Hepatocyte (in vitro differentiated cells): ENCODE measurements at regions not wholly inside any gene's neighbourhood (a gene's known extent, or its start where the extent isn't known, plus 50 kb on each side); places are given as distances from the start of the nearest gene placed in this dataset.

ENCODE experiments used
- DNase-seq: peaks from one replicate; pipeline ENCODE4 v3.0.0-alpha.2; 2016; ENCODE audit warnings: low spot score
- H2AFZ ChIP-seq: fragments of 200-600 bp; sonication (generic); 2 replicates; pipeline ENCODE4 v1.6.0; 2016; ENCODE audit warnings: antibody characterized with exemption, mild to moderate bottlenecking
- H3K27ac ChIP-seq: fragments of 200-600 bp; sonication (generic); 2 replicates; pipeline ENCODE4 v1.5.1; 2016; ENCODE audit warnings: mild to moderate bottlenecking
- H3K27me3 ChIP-seq: fragments of 200-600 bp; sonication (generic); 2 replicates; pipeline ENCODE4 v1.6.1; 2016
- H3K36me3 ChIP-seq: fragments of 200-600 bp; sonication (generic); replicated peaks from 2 replicates; pipeline ENCODE4 v1.5.1; 2016; ENCODE audit warnings: low read depth; ENCODE audit not compliant: insufficient read depth
- H3K4me1 ChIP-seq: fragments of 200-600 bp; sonication (generic); 2 replicates; pipeline ENCODE4 v1.5.1; 2016; ENCODE audit warnings: mild to moderate bottlenecking, moderate library complexity; ENCODE audit not compliant: insufficient read depth
- H3K4me2 ChIP-seq: fragments of 200-600 bp; sonication (generic); 2 replicates; pipeline ENCODE4 v1.6.0; 2016
- H3K4me3 ChIP-seq: fragments of 200-600 bp; sonication (generic); 2 replicates; pipeline ENCODE4 v1.5.1; 2016; ENCODE audit warnings: mild to moderate bottlenecking
- H3K79me2 ChIP-seq: fragments of 200-600 bp; sonication (generic); 2 replicates; pipeline ENCODE4 v1.6.0; 2017; ENCODE audit warnings: mild to moderate bottlenecking
- H3K9me2 ChIP-seq: fragments of 200-600 bp; sonication (generic); replicated peaks from 2 replicates; pipeline ENCODE4 v1.6.0; 2017; ENCODE audit warnings: mild to moderate bottlenecking; ENCODE audit not compliant: insufficient read depth
- H3K9me3 ChIP-seq: fragments of 200-600 bp; sonication (generic); 2 replicates; pipeline ENCODE4 v1.5.1; 2016; ENCODE audit warnings: low read depth, mild to moderate bottlenecking
- H4K20me1 ChIP-seq: fragments of 200-600 bp; sonication (generic); 2 replicates; pipeline ENCODE4 v1.6.0; 2016; ENCODE audit warnings: mild to moderate bottlenecking; ENCODE audit not compliant: insufficient read depth, poor library complexity, severe bottlenecking
- CTCF ChIP-seq: fragments of 200-600 bp; sonication (generic); IDR thresholded peaks from 2 replicates; pipeline ENCODE4 v1.5.1; 2016; ENCODE audit warnings: antibody characterized with exemption, mild to moderate bottlenecking; ENCODE audit not compliant: poor library complexity
- EZH2 ChIP-seq: fragments of 200-600 bp; sonication (generic); IDR thresholded peaks from 2 replicates; pipeline ENCODE4 v1.6.1; 2016; ENCODE audit warnings: antibody characterized with exemption, mild to moderate bottlenecking, borderline replicate concordance
- EZH2phosphoT487 ChIP-seq: fragments of 200-600 bp; sonication (generic); IDR thresholded peaks from one replicate; pipeline ENCODE4 v1.6.1; 2018; ENCODE audit warnings: antibody characterized with exemption, mild to moderate bottlenecking, low read depth, moderate library complexity; ENCODE audit not compliant: unreplicated experiment, severe bottlenecking
- WGBS: methylation state at CpG from one replicate; pipeline ENCODE4 v1.1.6; 2016; ENCODE audit warnings: low lambda C conversion rate; ENCODE audit errors: missing lambda C conversion rate; 5-methylcytosine and 5-hydroxymethylcytosine counted together

DNA sequence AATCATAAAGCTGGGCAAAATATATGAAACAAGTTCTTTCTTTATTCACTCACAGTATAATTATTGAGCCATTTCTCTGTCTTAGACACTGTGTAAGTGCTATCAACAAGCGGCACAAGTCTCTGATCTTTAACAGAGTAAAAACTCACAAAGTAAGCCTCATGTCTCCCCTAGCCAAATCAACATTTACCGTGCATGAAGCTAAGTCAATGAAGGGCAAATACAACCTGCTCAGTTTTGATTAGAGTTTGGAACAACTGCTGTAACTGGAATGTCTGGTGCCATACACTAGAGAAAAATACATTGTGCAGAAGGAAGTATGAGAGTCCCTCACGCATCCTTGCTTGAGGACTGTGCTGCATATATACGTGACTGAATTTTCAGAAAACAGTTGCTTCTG lies 291.0 kb upstream of the EPHA3 start:
- 78% methylated on average over 4 of the region's 4 CpGs for WGBS
- Histone ChIP-seq H3K4me3 (no peak overlapping the region), H3K79me2 (no peaks in the 10 kb centered on the region), H3K4me1 (no peaks in the 10 kb centered on the region), H3K27me3 (no peaks in the 10 kb centered on the region), H3K4me2 (no peak overlapping the region), H3K36me3 (no peaks in the 10 kb centered on the region), H4K20me1 (no peaks in the 10 kb centered on the region), H3K27ac (no peak overlapping the region), H3K9me2 (no peaks in the 10 kb centered on the region), H3K9me3 (no peaks in the 10 kb centered on the region), H2AFZ (no peak overlapping the region)
- DNase-seq = no peak
- TF ChIP-seq EZH2phosphoT487 (no peak), EZH2 (no peak), CTCF (no peak)

DNA sequence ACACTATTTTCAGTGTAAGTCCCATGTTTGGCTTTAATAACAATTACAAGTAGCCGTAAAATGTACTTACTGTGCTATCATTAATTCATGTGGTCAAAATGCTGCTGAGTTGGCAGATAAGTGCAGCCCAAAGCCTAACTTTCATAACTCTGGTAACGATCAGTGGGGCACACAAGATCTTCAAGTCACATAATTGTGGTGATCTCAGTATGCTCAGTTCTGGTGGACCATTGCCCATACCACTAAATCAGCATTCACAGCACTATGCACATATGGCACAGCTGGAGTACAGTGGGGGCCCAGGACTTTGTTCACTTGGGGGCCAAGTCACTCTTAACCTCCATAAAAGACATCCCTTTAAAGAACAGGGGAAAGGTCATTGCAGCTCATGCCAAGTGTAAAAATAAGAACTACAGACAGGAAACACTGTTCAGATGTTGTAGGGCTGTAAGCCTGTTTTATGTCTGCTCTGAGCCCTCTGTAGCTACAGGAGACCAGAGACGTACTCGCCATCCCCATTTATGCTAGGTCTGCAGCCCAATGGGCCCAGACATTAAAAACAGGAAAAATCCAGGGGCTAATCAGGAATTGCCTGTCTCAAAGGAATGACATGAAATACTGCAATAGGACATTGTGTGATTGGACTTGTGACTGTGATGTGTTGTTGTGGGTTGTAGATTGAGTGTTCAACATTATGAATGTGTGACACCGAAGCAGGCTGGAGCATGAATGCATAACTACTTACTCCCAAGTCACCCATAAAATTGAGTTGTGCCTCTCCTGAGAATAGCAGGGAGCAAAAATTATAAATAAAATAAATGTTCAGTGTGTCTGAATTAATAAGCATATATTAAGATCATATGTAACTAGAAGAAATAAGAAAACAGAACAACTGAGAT lies 282.5 kb upstream of the EPHA3 start:
- no peak overlapping the region for H3K27ac ChIP-seq
- no peaks in the 10 kb centered on the region for H3K27me3 ChIP-seq
- H3K36me3 ChIP-seq = no peaks in the 10 kb centered on the region
- H3K4me3 ChIP-seq = no peak overlapping the region
- H3K9me3 ChIP-seq = no peaks in the 10 kb centered on the region
- DNase-seq = no peak
- H3K4me1 ChIP-seq = no peaks in the 10 kb centered on the region
- H3K4me2 ChIP-seq = no peak overlapping the region
- WGBS = 77% methylated on average over 5 of the region's 5 CpGs
- H4K20me1 ChIP-seq = no peaks in the 10 kb centered on the region
- TF ChIP-seq CTCF = no peak
- TF ChIP-seq EZH2 = no peak
- no peak for TF ChIP-seq EZH2phosphoT487
- no peaks in the 10 kb centered on the region for H3K9me2 ChIP-seq
- H2AFZ ChIP-seq = no peak overlapping the region
- H3K79me2 ChIP-seq = no peaks in the 10 kb centered on the region

DNA sequence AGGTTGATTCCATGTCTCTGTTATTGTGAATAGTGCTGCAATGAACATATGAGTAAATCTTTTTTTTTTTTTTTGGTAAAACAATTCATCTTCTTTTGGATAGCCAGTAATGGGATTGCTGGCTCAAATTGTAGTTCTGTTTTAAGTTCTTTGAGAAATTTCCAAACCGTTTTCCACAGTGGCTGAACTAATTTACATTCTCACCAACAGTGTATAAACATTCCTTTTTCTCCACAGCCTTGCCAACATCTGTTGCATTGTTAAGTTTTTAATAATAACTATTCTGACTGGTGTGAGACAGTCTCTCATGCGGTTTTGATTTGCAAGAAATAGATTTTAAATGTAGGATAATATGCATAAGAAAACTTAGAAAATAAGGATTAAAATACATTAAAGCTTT lies 279.0 kb upstream of the EPHA3 start:
- no peak overlapping the region for H3K4me3 ChIP-seq
- WGBS = 71% methylated on average over 2 of the region's 2 CpGs
- H3K79me2 ChIP-seq = no peaks in the 10 kb centered on the region
- no peaks in the 10 kb centered on the region for H3K9me3 ChIP-seq
- H3K27me3 ChIP-seq = no peaks in the 10 kb centered on the region
- TF ChIP-seq EZH2phosphoT487 (no peak), EZH2 (no peak), CTCF (no peak)
- no peaks in the 10 kb centered on the region for H3K36me3 ChIP-seq
- H3K27ac ChIP-seq = no peak overlapping the region
- no peaks in the 10 kb centered on the region for H4K20me1 ChIP-seq
- no peak overlapping the region for H2AFZ ChIP-seq
- DNase-seq = no peak
- no peak overlapping the region for H3K4me2 ChIP-seq
- no peaks in the 10 kb centered on the region for H3K9me2 ChIP-seq
- peaks cover 4% of the 10 kb centered on the region for H3K4me1 ChIP-seq
